Panc1 (cell line): ENCODE measurements at regions not wholly inside any gene's neighbourhood (a gene's known extent, or its start where the extent isn't known, plus 50 kb on each side); places are given as distances from the start of the nearest gene placed in this dataset.

ENCODE experiments used
- ATAC-seq: fragments of 200-7000 bp; cut with Tn5 transposase; 2 replicates; pipeline ENCODE4 v1.9.1; 2020; ENCODE audit warnings: mild to moderate bottlenecking, moderate library complexity
- BruUV-seq: library from RNA; stranded (reverse); fragments of 400-500 nt; replicated peaks from 2 replicates; lab custom pipeline; 2021; lab: Mats Ljungman, UMichigan
- CTCF ChIA-PET: fragments of 300-600 bp; sonication (Branson Sonifier 250); formaldehyde crosslinking; loops from one replicate; lab custom pipeline; 2022; ENCODE audit warnings: antibody characterized with exemption; lab: Charles Lee
- POLR2A ChIA-PET: fragments of 300-600 bp; sonication (Branson Sonifier 250); formaldehyde crosslinking; loops from one replicate; lab custom pipeline; 2022; ENCODE audit warnings: antibody characterized with exemption; lab: Charles Lee
- DNase-seq: peaks from one replicate; pipeline ENCODE4 v3.0.0-alpha.2; 2010; ENCODE audit warnings: low read depth, low spot score
- H3K27ac ChIP-seq: 2 replicates; pipeline ENCODE4 v1.5.1; 2011; ENCODE audit warnings: mild to moderate bottlenecking, low read length, inconsistent platforms
- H3K27me3 ChIP-seq: fragments of 200-500 bp; sonication (Bioruptor generic); 2 replicates; pipeline ENCODE4 v1.6.0; 2014; ENCODE audit warnings: low read length, inconsistent platforms; ENCODE audit not compliant: control insufficient read depth, insufficient read depth
- H3K36me3 ChIP-seq: fragments of 200-500 bp; sonication (Bioruptor generic); 2 replicates; pipeline ENCODE4 v1.5.1; 2014; ENCODE audit warnings: inconsistent platforms, mild to moderate bottlenecking, low read length, moderate library complexity; ENCODE audit not compliant: control insufficient read depth, insufficient read depth
- H3K4me1 ChIP-seq: 2 replicates; pipeline ENCODE4 v1.5.1; 2011; ENCODE audit warnings: inconsistent platforms, mild to moderate bottlenecking, low read length, moderate library complexity; ENCODE audit not compliant: control insufficient read depth, insufficient read depth
- H3K4me3 ChIP-seq, 2 experiments: 2 replicates each; pipeline ENCODE4 v1.5.1; 2011 to 2012; ENCODE audit warnings: low read depth in 2 of 2, low read length in 2 of 2, mild to moderate bottlenecking in 2 of 2, inconsistent platforms in 1 of 2, moderate library complexity in 1 of 2
- H3K9me3 ChIP-seq: fragments of 200-500 bp; sonication (Bioruptor generic); 2 replicates; pipeline ENCODE4 v1.5.1; 2014; ENCODE audit warnings: low read depth, mild to moderate bottlenecking, inconsistent platforms, low read length, moderate library complexity; ENCODE audit not compliant: control insufficient read depth, insufficient read depth
- POLR2AphosphoS5 ChIP-seq: IDR thresholded peaks from 2 replicates; pipeline ENCODE4 v1.6.1; 2012; ENCODE audit warnings: mild to moderate bottlenecking, low read depth, low read length, moderate library complexity
- in situ Hi-C: cut with HindIII; loops from 2 replicates; pipeline ENCODE4 v1.10.0; 2016; ENCODE audit warnings: low sequenced_read_pairs, low pct_unique_long_range_greater_than_20kb
- intact Hi-C: fragments of 100-400 bp; cut with micrococcal nuclease; formaldehyde crosslinking; loops from one replicate; pipeline ENCODE4 v1.10.0; 2022; ENCODE audit not compliant: unreplicated experiment
- TF ChIP-seq, protein P1 (sequence below): fragments of 450-650 bp; IDR thresholded peaks from 2 replicates; pipeline ENCODE4 v1.5.1; 2017; ENCODE audit warnings: mild to moderate bottlenecking
- TF ChIP-seq, protein P2 (sequence below), 2 experiments: IDR thresholded peaks; 2 replicates each; pipeline ENCODE4 v1.6.1; 2011 to 2012; ENCODE audit warnings: low read depth in 2 of 2, control low read depth in 1 of 2, low read length in 1 of 2, mild to moderate bottlenecking in 1 of 2, moderate library complexity in 1 of 2; ENCODE audit not compliant: insufficient read depth in 1 of 2

DNA sequence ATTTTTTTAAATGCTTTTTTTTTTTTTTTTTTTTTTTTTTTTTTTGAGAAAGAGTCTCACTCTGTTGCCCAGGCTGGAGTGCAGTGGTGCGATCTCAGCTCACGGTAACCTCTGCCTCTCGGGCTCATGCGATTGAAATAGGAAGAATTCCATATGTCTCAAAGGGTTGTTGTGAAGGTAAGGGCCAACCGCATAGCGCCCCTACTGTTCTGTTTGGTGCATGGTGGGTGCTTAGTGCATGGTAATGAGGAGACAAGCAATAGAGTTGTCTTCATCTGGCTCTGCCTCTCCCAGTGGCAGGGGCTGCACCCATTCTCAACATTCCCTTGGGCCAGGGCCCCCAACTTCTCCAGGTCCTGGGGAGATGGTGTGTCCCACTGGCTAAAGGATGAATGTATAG lies 68.7 kb downstream of the RASL11A start:
- POLR2A ChIA-PET: interaction anchor here (0.7 kb wide), 1 partner anchor 17 kb away, joined by 10 read pairs; no protein-coding TSS in a partner anchor
- Histone ChIP-seq H3K4me3 (no peak overlapping the region), H3K27me3 (no peaks in the 10 kb centered on the region), H3K36me3 (no peaks in the 10 kb centered on the region), H3K9me3 (no peaks in the 10 kb centered on the region), H3K4me1 (peaks cover 9% of the 10 kb centered on the region), H3K27ac (no peak overlapping the region)
- BruUV-seq: no TSS peak
- TF ChIP-seq, protein P1, sequence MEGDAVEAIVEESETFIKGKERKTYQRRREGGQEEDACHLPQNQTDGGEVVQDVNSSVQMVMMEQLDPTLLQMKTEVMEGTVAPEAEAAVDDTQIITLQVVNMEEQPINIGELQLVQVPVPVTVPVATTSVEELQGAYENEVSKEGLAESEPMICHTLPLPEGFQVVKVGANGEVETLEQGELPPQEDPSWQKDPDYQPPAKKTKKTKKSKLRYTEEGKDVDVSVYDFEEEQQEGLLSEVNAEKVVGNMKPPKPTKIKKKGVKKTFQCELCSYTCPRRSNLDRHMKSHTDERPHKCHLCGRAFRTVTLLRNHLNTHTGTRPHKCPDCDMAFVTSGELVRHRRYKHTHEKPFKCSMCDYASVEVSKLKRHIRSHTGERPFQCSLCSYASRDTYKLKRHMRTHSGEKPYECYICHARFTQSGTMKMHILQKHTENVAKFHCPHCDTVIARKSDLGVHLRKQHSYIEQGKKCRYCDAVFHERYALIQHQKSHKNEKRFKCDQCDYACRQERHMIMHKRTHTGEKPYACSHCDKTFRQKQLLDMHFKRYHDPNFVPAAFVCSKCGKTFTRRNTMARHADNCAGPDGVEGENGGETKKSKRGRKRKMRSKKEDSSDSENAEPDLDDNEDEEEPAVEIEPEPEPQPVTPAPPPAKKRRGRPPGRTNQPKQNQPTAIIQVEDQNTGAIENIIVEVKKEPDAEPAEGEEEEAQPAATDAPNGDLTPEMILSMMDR: peak; percentile 79
- TF ChIP-seq, protein P2, sequence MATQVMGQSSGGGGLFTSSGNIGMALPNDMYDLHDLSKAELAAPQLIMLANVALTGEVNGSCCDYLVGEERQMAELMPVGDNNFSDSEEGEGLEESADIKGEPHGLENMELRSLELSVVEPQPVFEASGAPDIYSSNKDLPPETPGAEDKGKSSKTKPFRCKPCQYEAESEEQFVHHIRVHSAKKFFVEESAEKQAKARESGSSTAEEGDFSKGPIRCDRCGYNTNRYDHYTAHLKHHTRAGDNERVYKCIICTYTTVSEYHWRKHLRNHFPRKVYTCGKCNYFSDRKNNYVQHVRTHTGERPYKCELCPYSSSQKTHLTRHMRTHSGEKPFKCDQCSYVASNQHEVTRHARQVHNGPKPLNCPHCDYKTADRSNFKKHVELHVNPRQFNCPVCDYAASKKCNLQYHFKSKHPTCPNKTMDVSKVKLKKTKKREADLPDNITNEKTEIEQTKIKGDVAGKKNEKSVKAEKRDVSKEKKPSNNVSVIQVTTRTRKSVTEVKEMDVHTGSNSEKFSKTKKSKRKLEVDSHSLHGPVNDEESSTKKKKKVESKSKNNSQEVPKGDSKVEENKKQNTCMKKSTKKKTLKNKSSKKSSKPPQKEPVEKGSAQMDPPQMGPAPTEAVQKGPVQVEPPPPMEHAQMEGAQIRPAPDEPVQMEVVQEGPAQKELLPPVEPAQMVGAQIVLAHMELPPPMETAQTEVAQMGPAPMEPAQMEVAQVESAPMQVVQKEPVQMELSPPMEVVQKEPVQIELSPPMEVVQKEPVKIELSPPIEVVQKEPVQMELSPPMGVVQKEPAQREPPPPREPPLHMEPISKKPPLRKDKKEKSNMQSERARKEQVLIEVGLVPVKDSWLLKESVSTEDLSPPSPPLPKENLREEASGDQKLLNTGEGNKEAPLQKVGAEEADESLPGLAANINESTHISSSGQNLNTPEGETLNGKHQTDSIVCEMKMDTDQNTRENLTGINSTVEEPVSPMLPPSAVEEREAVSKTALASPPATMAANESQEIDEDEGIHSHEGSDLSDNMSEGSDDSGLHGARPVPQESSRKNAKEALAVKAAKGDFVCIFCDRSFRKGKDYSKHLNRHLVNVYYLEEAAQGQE (IDR thresholded peaks at IDR 0.05; ENCODE audit: insufficient read depth in 1 of 2, low read depth in 2 of 2, low read length in 1 of 2): no peak
- CTCF ChIA-PET: interaction anchor here (0.6 to 0.8 kb wide), 9 partner anchors 9 to 628 kb away, joined by 3 to 9 read pairs (median 7); no protein-coding TSS in a partner anchor
- peak; percentile 88 for ATAC-seq
- DNase-seq: no peak
- intact Hi-C loops (no loop called here), in situ Hi-C loops (no loop called here)

DNA sequence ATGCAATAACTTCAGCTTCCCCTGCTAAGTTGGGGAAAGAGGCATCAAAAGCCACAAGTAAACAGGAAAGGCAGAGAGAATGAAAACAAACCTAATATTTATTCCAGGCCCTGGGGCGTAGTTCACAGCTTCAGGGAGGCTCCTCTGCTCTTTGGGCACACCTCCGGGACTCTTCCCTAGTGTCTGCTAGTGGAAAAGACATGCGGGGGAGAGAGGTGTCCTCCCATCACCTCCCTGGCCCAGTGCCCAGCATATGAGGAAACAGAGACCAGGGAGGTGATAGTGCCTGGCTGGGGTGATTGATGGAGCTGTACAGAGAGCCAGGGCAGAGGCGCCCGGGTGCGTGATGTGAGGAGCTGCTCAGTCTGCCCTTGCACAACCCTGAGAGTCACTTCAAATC lies 71.0 kb downstream of the RASL11A start:
- in situ Hi-C loops (no loop called here), intact Hi-C loops (no loop called here)
- no peak for TF ChIP-seq POLR2AphosphoS5
- TF ChIP-seq, protein P2 (IDR thresholded peaks at IDR 0.05; ENCODE audit: insufficient read depth in 1 of 2, low read depth in 2 of 2, low read length in 1 of 2): no peak
- H3K36me3 ChIP-seq: no peaks in the 10 kb centered on the region
- peaks cover 9% of the 10 kb centered on the region for H3K4me1 ChIP-seq
- no peak overlapping the region for H3K4me3 ChIP-seq
- no peak overlapping the region for H3K27ac ChIP-seq
- CTCF ChIA-PET: no interaction called here
- H3K27me3 ChIP-seq: no peaks in the 10 kb centered on the region
- ATAC-seq (no peak; the same call in 1 of the 2 replicates), DNase-seq (no peak)
- POLR2A ChIA-PET: no interaction called here
- no peaks in the 10 kb centered on the region for H3K9me3 ChIP-seq
- no TSS peak for BruUV-seq
